ENCODE measurements at regions not wholly inside any gene's neighbourhood (a gene's known extent, or its start where the extent isn't known, plus 50 kb on each side); places are given as distances from the start of the nearest gene placed in this dataset.

GRCh38 chr9:25010027-25010662 is 464.4 kb upstream of the IZUMO3 start (continued):
- TF ChIP-seq BCL6B (tag by site-specific recombination; IDR thresholded peaks at IDR 0.05) (no peak), ZNF423 (tag by site-specific recombination; IDR thresholded peaks at IDR 0.05) (no peak), ZNF248 (tag by site-specific recombination; IDR thresholded peaks at IDR 0.05) (no peak), ZNF157 (tag by site-specific recombination; IDR thresholded peaks at IDR 0.05) (no peak)
- TF ChIP-seq, protein P1, sequence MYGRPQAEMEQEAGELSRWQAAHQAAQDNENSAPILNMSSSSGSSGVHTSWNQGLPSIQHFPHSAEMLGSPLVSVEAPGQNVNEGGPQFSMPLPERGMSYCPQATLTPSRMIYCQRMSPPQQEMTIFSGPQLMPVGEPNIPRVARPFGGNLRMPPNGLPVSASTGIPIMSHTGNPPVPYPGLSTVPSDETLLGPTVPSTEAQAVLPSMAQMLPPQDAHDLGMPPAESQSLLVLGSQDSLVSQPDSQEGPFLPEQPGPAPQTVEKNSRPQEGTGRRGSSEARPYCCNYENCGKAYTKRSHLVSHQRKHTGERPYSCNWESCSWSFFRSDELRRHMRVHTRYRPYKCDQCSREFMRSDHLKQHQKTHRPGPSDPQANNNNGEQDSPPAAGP (tag by site-specific recombination; IDR thresholded peaks at IDR 0.05) = no peak

DNA sequence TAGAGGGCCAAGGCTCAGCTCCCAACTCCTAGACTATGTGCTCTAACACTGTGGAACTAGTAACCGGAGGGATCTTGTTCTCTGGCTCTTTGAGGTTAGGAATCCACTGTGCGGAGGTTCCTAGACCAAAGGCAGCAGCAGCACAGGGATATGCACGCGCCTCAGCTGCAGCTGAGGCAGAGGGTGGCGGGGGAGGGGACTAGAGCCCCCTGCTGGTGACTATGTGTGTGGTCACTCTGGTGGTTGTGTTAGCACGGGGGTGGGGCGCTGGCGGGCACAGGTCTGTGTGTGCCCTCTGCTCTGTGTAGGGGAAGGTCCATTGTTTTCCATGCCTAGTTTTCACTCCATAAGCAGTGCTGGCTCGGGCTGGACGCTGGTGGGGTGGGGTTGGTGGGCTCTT is 458.0 kb upstream of the IZUMO3 start:
- H3K9me3 ChIP-seq (ENCODE audit: control insufficient read depth, insufficient read depth, low read depth, low read length) = no peaks in the 10 kb centered on the region
- CTCF ChIA-PET = interaction anchor here (0.6 to 0.9 kb wide), 3 partner anchors 10 to 538 kb away, joined by 3 to 8 read pairs (median 3); no protein-coding TSS in a partner anchor

More for the DNA sequence above, 458.0 kb upstream of the IZUMO3 start:
- TF ChIP-seq, protein P2, sequence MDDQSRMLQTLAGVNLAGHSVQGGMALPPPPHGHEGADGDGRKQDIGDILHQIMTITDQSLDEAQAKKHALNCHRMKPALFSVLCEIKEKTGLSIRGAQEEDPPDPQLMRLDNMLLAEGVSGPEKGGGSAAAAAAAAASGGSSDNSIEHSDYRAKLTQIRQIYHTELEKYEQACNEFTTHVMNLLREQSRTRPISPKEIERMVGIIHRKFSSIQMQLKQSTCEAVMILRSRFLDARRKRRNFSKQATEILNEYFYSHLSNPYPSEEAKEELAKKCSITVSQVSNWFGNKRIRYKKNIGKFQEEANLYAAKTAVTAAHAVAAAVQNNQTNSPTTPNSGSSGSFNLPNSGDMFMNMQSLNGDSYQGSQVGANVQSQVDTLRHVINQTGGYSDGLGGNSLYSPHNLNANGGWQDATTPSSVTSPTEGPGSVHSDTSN (CRISPR knock-in tag; IDR thresholded peaks at IDR 0.05) = no peak
- TF ChIP-seq, protein P3, sequence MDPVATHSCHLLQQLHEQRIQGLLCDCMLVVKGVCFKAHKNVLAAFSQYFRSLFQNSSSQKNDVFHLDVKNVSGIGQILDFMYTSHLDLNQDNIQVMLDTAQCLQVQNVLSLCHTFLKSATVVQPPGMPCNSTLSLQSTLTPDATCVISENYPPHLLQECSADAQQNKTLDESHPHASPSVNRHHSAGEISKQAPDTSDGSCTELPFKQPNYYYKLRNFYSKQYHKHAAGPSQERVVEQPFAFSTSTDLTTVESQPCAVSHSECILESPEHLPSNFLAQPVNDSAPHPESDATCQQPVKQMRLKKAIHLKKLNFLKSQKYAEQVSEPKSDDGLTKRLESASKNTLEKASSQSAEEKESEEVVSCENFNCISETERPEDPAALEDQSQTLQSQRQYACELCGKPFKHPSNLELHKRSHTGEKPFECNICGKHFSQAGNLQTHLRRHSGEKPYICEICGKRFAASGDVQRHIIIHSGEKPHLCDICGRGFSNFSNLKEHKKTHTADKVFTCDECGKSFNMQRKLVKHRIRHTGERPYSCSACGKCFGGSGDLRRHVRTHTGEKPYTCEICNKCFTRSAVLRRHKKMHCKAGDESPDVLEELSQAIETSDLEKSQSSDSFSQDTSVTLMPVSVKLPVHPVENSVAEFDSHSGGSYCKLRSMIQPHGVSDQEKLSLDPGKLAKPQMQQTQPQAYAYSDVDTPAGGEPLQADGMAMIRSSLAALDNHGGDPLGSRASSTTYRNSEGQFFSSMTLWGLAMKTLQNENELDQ (tag by site-specific recombination; IDR thresholded peaks at IDR 0.05; ENCODE audit: low read depth) = no peak
- TF ChIP-seq, protein P4, sequence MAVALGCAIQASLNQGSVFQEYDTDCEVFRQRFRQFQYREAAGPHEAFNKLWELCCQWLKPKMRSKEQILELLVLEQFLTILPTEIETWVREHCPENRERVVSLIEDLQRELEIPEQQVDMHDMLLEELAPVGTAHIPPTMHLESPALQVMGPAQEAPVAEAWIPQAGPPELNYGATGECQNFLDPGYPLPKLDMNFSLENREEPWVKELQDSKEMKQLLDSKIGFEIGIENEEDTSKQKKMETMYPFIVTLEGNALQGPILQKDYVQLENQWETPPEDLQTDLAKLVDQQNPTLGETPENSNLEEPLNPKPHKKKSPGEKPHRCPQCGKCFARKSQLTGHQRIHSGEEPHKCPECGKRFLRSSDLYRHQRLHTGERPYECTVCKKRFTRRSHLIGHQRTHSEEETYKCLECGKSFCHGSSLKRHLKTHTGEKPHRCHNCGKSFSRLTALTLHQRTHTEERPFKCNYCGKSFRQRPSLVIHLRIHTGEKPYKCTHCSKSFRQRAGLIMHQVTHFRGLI (tag by site-specific recombination; IDR thresholded peaks at IDR 0.05) = no peak
- TF ChIP-seq ZNF791 (tag by site-specific recombination; IDR thresholded peaks at IDR 0.05) (no peak), PRDM6 (tag by site-specific recombination; IDR thresholded peaks at IDR 0.05) (no peak), ZNF48 (tag by site-specific recombination; IDR thresholded peaks at IDR 0.05) (no peak), YY2 (tag by site-specific recombination; IDR thresholded peaks at IDR 0.05) (no peak), ZFP37 (tag by site-specific recombination; IDR thresholded peaks at IDR 0.05) (no peak), ZNF530 (tag by site-specific recombination; IDR thresholded peaks at IDR 0.05; ENCODE audit: low read depth) (no peak), ZNF501 (tag by site-specific recombination; IDR thresholded peaks at IDR 0.05) (no peak)
- H3K27ac ChIP-seq (ENCODE audit: extremely low read depth, low read depth, low read length) = no peak overlapping the region
- no peaks in the 10 kb centered on the region for H3K36me3 ChIP-seq (ENCODE audit: control insufficient read depth in 2 of 2, insufficient read depth in 1 of 2, low read length in 2 of 2)
- H3K4me3 ChIP-seq (ENCODE audit: low read depth, low read length) = no peak overlapping the region
- H3K4me1 ChIP-seq (ENCODE audit: control insufficient read depth, insufficient read depth, low read length) = no peaks in the 10 kb centered on the region
- POLR2A ChIA-PET = no interaction called here

Measured in HEK293 (cell line).